Naive B cell (primary cell): ENCODE measurements at regions not wholly inside any gene's neighbourhood (a gene's known extent, or its start where the extent isn't known, plus 50 kb on each side); places are given as distances from the start of the nearest gene placed in this dataset.
"Not testable (repeated sequence)": the region's sequence is repeated elsewhere in the genome, so short reads cannot be mapped to it uniquely, and the experiment has no call there.

Experiments
- ATAC-seq, 2 donors: fragments of 150-1000 bp; cut with Tn5 transposase; 2 replicates each; pipeline ENCODE4 v1.10.0; 2021; ENCODE audit warnings: low read depth in 2 of 2, mild to moderate bottlenecking in 2 of 2, moderate library complexity in 2 of 2
- DNase-seq: peaks from one replicate; pipeline ENCODE4 v3.0.0; 2022
- H3K27ac Mint-ChIP-seq, 6 donors: one replicate each; pipeline ENCODE4 v1.8.0; 2020 to 2022; ENCODE audit warnings: mild to moderate bottlenecking in 6 of 6, mixed read lengths in 6 of 6, moderate library complexity in 5 of 6, inconsistent platforms in 2 of 6
- H3K27me3 Mint-ChIP-seq, 3 donors: one replicate each; pipeline ENCODE4 v1.8.0; 2021 to 2022; ENCODE audit warnings: mixed read lengths in 3 of 3, mild to moderate bottlenecking in 1 of 3
- H3K36me3 Mint-ChIP-seq, 2 donors: one replicate each; pipeline ENCODE4 v1.8.0; 2020 to 2022; ENCODE audit warnings: mixed read lengths in 2 of 2, inconsistent platforms in 1 of 2, mild to moderate bottlenecking in 1 of 2
- H3K4me1 Mint-ChIP-seq, 3 donors: one replicate each; pipeline ENCODE4 v1.8.0; 2020 to 2022; ENCODE audit warnings: mixed read lengths in 3 of 3, inconsistent platforms in 1 of 3, mild to moderate bottlenecking in 1 of 3, moderate library complexity in 1 of 3
- H3K4me3 Mint-ChIP-seq, 8 donors: one replicate each; pipeline ENCODE4 v1.8.0; 2020 to 2022; ENCODE audit warnings: mild to moderate bottlenecking in 8 of 8, mixed read lengths in 8 of 8, moderate library complexity in 8 of 8, inconsistent platforms in 2 of 8
- H3K9me3 Mint-ChIP-seq, 7 donors: one replicate each; pipeline ENCODE4 v1.8.0; 2020 to 2022; ENCODE audit warnings: mixed read lengths in 7 of 7, mild to moderate bottlenecking in 5 of 7, inconsistent platforms in 2 of 7, moderate library complexity in 1 of 7

- Mint-ChIP-seq H3K36me3 (no peaks in the 10 kb centered on the region), H3K27ac (no peak overlapping the region), H3K4me3 (no peak overlapping the region), H3K27me3 (no peaks in the 10 kb centered on the region), H3K4me1 (no peaks in the 10 kb centered on the region), H3K9me3 (peaks cover 0 to 11% (median 5%) of the 10 kb centered on the region in 7 donors)
- ATAC-seq: no peak
- no peak for DNase-seq
Measured at GRCh38 chr9:13026956-13027355, 252.1 kb downstream of the LURAP1L start.

- DNase-seq: no peak
- no peak overlapping the region for H3K4me3 Mint-ChIP-seq
- H3K36me3 Mint-ChIP-seq: no peaks in the 10 kb centered on the region
- H3K9me3 Mint-ChIP-seq: peaks cover 0 to 11% (median 5%) of the 10 kb centered on the region in 7 donors
- H3K27me3 Mint-ChIP-seq: no peaks in the 10 kb centered on the region
- no peak overlapping the region for H3K27ac Mint-ChIP-seq
- ATAC-seq: no peak
- H3K4me1 Mint-ChIP-seq: no peaks in the 10 kb centered on the region
Measured at GRCh38 chr9:13027879-13028278, 251.6 kb downstream of the MPDZ start.

- H3K9me3 Mint-ChIP-seq: peaks cover 0 to 6% (median 0%) of the 10 kb centered on the region in 7 donors
- no peak for DNase-seq
- H3K4me1 Mint-ChIP-seq: no peaks in the 10 kb centered on the region
- no peaks in the 10 kb centered on the region for H3K36me3 Mint-ChIP-seq
- H3K4me3 Mint-ChIP-seq: no peak overlapping the region
- no peak overlapping the region for H3K27ac Mint-ChIP-seq
- no peak for ATAC-seq
- H3K27me3 Mint-ChIP-seq: peaks cover 5 to 8% (median 8%) of the 10 kb centered on the region in 3 donors
Measured at GRCh38 chr9:13032585-13032984, 246.9 kb downstream of the MPDZ start.

GRCh38 chr9:13033959-13034693 is 245.4 kb downstream of the MPDZ start:
- Mint-ChIP-seq H3K27ac (peak overlapping the region in 1 of 6 donors; percentile 0), H3K4me1 (no peaks in the 10 kb centered on the region), H3K9me3 (peaks cover 0 to 6% (median 0%) of the 10 kb centered on the region in 7 donors), H3K4me3 (no peak overlapping the region), H3K27me3 (peaks cover 5 to 8% (median 8%) of the 10 kb centered on the region in 3 donors), H3K36me3 (no peaks in the 10 kb centered on the region)
- DNase-seq (no peak), ATAC-seq (no peak)

- H3K27me3 Mint-ChIP-seq: peaks cover 5 to 8% (median 8%) of the 10 kb centered on the region in 3 donors
- H3K4me1 Mint-ChIP-seq: no peaks in the 10 kb centered on the region
- peaks cover 0 to 6% (median 0%) of the 10 kb centered on the region in 7 donors for H3K9me3 Mint-ChIP-seq
- peak overlapping the region in 1 of 8 donors; percentile 30 for H3K4me3 Mint-ChIP-seq
- H3K36me3 Mint-ChIP-seq: no peaks in the 10 kb centered on the region
- ATAC-seq (no peak), DNase-seq (no peak)
- H3K27ac Mint-ChIP-seq: no peak overlapping the region
Measured at GRCh38 chr9:13034694-13035002, 244.8 kb downstream of the MPDZ start.

- no peak for ATAC-seq
- H3K27ac Mint-ChIP-seq: no peak overlapping the region
Measured at GRCh38 chr9:13035822-13036221, 243.7 kb downstream of the MPDZ start.

GRCh38 chr9:13037808-13038207 is 241.7 kb downstream of the MPDZ start:
- H3K4me3 Mint-ChIP-seq, H3K4me1 Mint-ChIP-seq, H3K9me3 Mint-ChIP-seq, DNase-seq, H3K36me3 Mint-ChIP-seq, H3K27me3 Mint-ChIP-seq, ATAC-seq, H3K27ac Mint-ChIP-seq: not testable (repeated sequence)

More at GRCh38 chr9:13035822-13036221, 243.7 kb downstream of the MPDZ start:
- peaks cover 5 to 8% (median 8%) of the 10 kb centered on the region in 3 donors for H3K27me3 Mint-ChIP-seq
- peaks cover 0 to 6% (median 0%) of the 10 kb centered on the region in 7 donors for H3K9me3 Mint-ChIP-seq
- H3K4me3 Mint-ChIP-seq: no peak overlapping the region
- H3K4me1 Mint-ChIP-seq: no peaks in the 10 kb centered on the region
- DNase-seq: no peak
- no peaks in the 10 kb centered on the region for H3K36me3 Mint-ChIP-seq

DNA sequence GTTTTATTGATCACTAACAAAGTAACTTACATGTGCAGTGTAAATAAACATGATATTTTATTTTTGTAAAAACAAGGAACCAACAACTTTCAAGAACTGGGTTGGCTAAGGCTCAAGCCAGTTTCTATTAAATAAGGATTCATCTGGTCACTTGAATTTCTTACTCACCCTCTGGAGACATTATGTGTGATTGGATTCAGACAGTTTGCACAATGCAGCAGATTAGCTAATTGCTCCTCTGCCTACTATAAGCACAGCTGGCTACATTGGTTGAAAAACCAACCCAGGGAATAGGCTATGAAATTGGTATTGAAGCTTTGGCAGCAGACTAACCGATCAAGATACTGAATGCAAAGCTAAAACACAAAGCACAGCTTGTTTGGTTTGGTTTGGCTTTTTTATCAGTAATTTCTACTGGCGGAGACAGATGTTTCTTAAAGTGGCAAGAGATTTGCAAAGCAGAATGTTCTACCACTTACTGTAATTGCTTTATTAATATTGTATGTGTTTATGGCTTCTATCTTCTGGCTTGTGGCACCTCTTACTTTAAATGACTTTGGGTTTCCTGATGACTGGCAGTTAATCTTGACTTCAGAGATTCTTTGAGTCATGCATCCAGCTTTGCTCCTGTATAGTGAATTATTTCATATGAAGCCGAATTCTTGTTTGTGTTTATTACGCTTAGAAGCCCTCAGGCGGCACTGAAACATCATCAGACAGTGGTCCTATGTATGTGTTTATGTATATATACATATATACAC is 231.5 kb downstream of the MPDZ start:
- no peak overlapping the region for H3K27ac Mint-ChIP-seq

GRCh38 chr9:13049223-13049622 is 230.3 kb downstream of the MPDZ start:
- Mint-ChIP-seq H3K27ac (no peak overlapping the region), H3K36me3 (no peaks in the 10 kb centered on the region), H3K9me3 (peaks cover 0 to 13% (median 4%) of the 10 kb centered on the region in 7 donors), H3K4me3 (peak overlapping the region in 1 of 8 donors; percentile 17), H3K4me1 (no peaks in the 10 kb centered on the region), H3K27me3 (no peaks in the 10 kb centered on the region)
- DNase-seq (no peak), ATAC-seq (no peak)

More for the DNA sequence above, 231.5 kb downstream of the MPDZ start:
- no peak overlapping the region for H3K4me3 Mint-ChIP-seq
- DNase-seq: no peak
- H3K27me3 Mint-ChIP-seq: no peaks in the 10 kb centered on the region
- H3K36me3 Mint-ChIP-seq: no peaks in the 10 kb centered on the region
- H3K9me3 Mint-ChIP-seq: peaks cover 0 to 10% (median 2%) of the 10 kb centered on the region in 7 donors
- no peak for ATAC-seq
- no peaks in the 10 kb centered on the region for H3K4me1 Mint-ChIP-seq

- no peak overlapping the region for H3K4me3 Mint-ChIP-seq
- H3K27ac Mint-ChIP-seq: no peak overlapping the region
- no peaks in the 10 kb centered on the region for H3K27me3 Mint-ChIP-seq
- DNase-seq (no peak), ATAC-seq (no peak)
- no peaks in the 10 kb centered on the region for H3K36me3 Mint-ChIP-seq
- H3K4me1 Mint-ChIP-seq: no peaks in the 10 kb centered on the region
- H3K9me3 Mint-ChIP-seq: peaks cover 0 to 14% (median 0%) of the 10 kb centered on the region in 7 donors
Measured at GRCh38 chr9:13053504-13053903, 226.0 kb downstream of the MPDZ start.

- no peak overlapping the region for H3K4me3 Mint-ChIP-seq
Measured at GRCh38 chr9:13054389-13054788, 225.1 kb downstream of the MPDZ start.

More at GRCh38 chr9:13054389-13054788, 225.1 kb downstream of the MPDZ start:
- no peaks in the 10 kb centered on the region for H3K27me3 Mint-ChIP-seq
- DNase-seq: no peak
- H3K27ac Mint-ChIP-seq: no peak overlapping the region
- peaks cover 0 to 14% (median 0%) of the 10 kb centered on the region in 7 donors for H3K9me3 Mint-ChIP-seq
- ATAC-seq: no peak
- no peaks in the 10 kb centered on the region for H3K36me3 Mint-ChIP-seq
- H3K4me1 Mint-ChIP-seq: no peaks in the 10 kb centered on the region
